Osteoblast (primary cell): ENCODE measurements at regions not wholly inside any gene's neighbourhood (a gene's known extent, or its start where the extent isn't known, plus 50 kb on each side); places are given as distances from the start of the nearest gene placed in this dataset.

Experiments
- DNase-seq: peaks from one replicate; pipeline ENCODE4 v3.0.0; 2011; ENCODE audit warnings: low spot score, mixed read lengths; ENCODE audit not compliant: insufficient read length; ENCODE audit errors: missing footprints
- H2AFZ ChIP-seq: 2 replicates; pipeline ENCODE4 v1.6.0; 2011; ENCODE audit warnings: mild to moderate bottlenecking, low read length
- H3K27ac ChIP-seq: 2 replicates; pipeline ENCODE4 v1.5.1; 2011; ENCODE audit warnings: mild to moderate bottlenecking, low read depth, low read length, moderate library complexity
- H3K27me3 ChIP-seq: 2 replicates; pipeline ENCODE4 v1.6.0; 2012; ENCODE audit warnings: mild to moderate bottlenecking, control low read depth, inconsistent platforms, low read length, moderate library complexity; ENCODE audit not compliant: insufficient read depth
- H3K36me3 ChIP-seq: 2 replicates; pipeline ENCODE4 v1.5.1; 2011; ENCODE audit warnings: mild to moderate bottlenecking, low read length, control low read depth, moderate library complexity; ENCODE audit not compliant: insufficient read depth
- H3K4me1 ChIP-seq: 2 replicates; pipeline ENCODE4 v1.5.1; 2011; ENCODE audit warnings: mild to moderate bottlenecking, low read length, control low read depth, moderate library complexity; ENCODE audit not compliant: insufficient read depth
- H3K4me2 ChIP-seq: 2 replicates; pipeline ENCODE4 v1.6.0; 2011; ENCODE audit warnings: mild to moderate bottlenecking, low read length; ENCODE audit not compliant: insufficient read depth
- H3K4me3 ChIP-seq: fragments of 200-600 bp; sonication (generic); 3 replicates; pipeline ENCODE4 v1.5.1; 2012; ENCODE audit warnings: mild to moderate bottlenecking, low read length, inconsistent platforms; ENCODE audit not compliant: insufficient read depth
- H3K79me2 ChIP-seq: 2 replicates; pipeline ENCODE4 v1.6.0; 2012; ENCODE audit warnings: mild to moderate bottlenecking, low read length, control low read depth, inconsistent platforms; ENCODE audit not compliant: insufficient read depth
- H3K9me3 ChIP-seq: 2 replicates; pipeline ENCODE4 v1.5.1; 2011; ENCODE audit warnings: low read depth, low read length, control low read depth
- H4K20me1 ChIP-seq: 2 replicates; pipeline ENCODE4 v1.6.0; 2012; ENCODE audit warnings: mild to moderate bottlenecking, low read length, control low read depth; ENCODE audit not compliant: insufficient read depth
- CTCF ChIP-seq: IDR thresholded peaks from 2 replicates; pipeline ENCODE4 v1.5.1; 2011; ENCODE audit warnings: mild to moderate bottlenecking, low read depth, low read length, moderate library complexity; ENCODE audit errors: extremely low read depth

GRCh38 chr4:83172371-83172770 lies 57.8 kb upstream of the PLAC8 start:
- Histone ChIP-seq H3K9me3 (no peaks in the 10 kb centered on the region), H3K36me3 (no peaks in the 10 kb centered on the region), H3K4me3 (no peak overlapping the region), H3K4me2 (no peak overlapping the region), H3K79me2 (no peaks in the 10 kb centered on the region), H2AFZ (no peak overlapping the region), H3K27ac (no peak overlapping the region), H3K4me1 (no peaks in the 10 kb centered on the region), H4K20me1 (no peaks in the 10 kb centered on the region), H3K27me3 (no peaks in the 10 kb centered on the region)
- no peak for TF ChIP-seq CTCF
- DNase-seq: no peak

GRCh38 chr4:83171436-83172039 lies 57.0 kb upstream of the PLAC8 start:
- Histone ChIP-seq H3K36me3 (no peaks in the 10 kb centered on the region), H3K79me2 (no peaks in the 10 kb centered on the region), H3K4me2 (no peak overlapping the region), H3K27me3 (no peaks in the 10 kb centered on the region), H3K9me3 (no peaks in the 10 kb centered on the region), H2AFZ (peak overlapping the region; percentile 62), H3K4me3 (no peak overlapping the region), H3K4me1 (no peaks in the 10 kb centered on the region), H3K27ac (no peak overlapping the region), H4K20me1 (no peaks in the 10 kb centered on the region)
- DNase-seq: no peak
- TF ChIP-seq CTCF: no peak

GRCh38 chr4:83170952-83171399 lies 56.4 kb upstream of the PLAC8 start:
- DNase-seq: no peak
- Histone ChIP-seq H3K9me3 (no peaks in the 10 kb centered on the region), H3K79me2 (no peaks in the 10 kb centered on the region), H3K4me2 (no peak overlapping the region), H3K27me3 (no peaks in the 10 kb centered on the region), H4K20me1 (no peaks in the 10 kb centered on the region), H3K36me3 (no peaks in the 10 kb centered on the region), H3K4me3 (no peak overlapping the region), H2AFZ (peak overlapping the region; percentile 62), H3K4me1 (no peaks in the 10 kb centered on the region), H3K27ac (no peak overlapping the region)
- TF ChIP-seq CTCF: no peak
